OCI-LY7 (cell line): ENCODE measurements at regions not wholly inside any gene's neighbourhood (a gene's known extent, or its start where the extent isn't known, plus 50 kb on each side); places are given as distances from the start of the nearest gene placed in this dataset.

ENCODE experiments used
- BruUV-seq: library from RNA; stranded (reverse); fragments of 400-500 nt; replicated peaks from 2 replicates; lab custom pipeline; 2021; lab: Mats Ljungman, UMichigan
- CTCF ChIA-PET: fragments of 300-600 bp; sonication (Branson Sonifier 250); formaldehyde crosslinking; loops from one replicate; lab custom pipeline; 2022; ENCODE audit warnings: antibody characterized with exemption; ENCODE audit not compliant: unreplicated experiment; lab: Charles Lee
- POLR2A ChIA-PET: fragments of 300-600 bp; sonication (Branson Sonifier 250); formaldehyde crosslinking; loops from one replicate; lab custom pipeline; 2022; ENCODE audit warnings: antibody characterized with exemption; lab: Charles Lee
- DNase-seq: peaks from one replicate; pipeline ENCODE4 v3.0.0-alpha.2; 2015; ENCODE audit warnings: low spot score
- H2AFZ ChIP-seq: fragments of 200-600 bp; sonication (generic), shearing (Covaris generic); 2 replicates; pipeline ENCODE4 v1.6.1; 2014; ENCODE audit warnings: mild to moderate bottlenecking, antibody characterized with exemption, low read length, moderate library complexity
- H3K27ac ChIP-seq: fragments of 200-600 bp; sonication (generic); 2 replicates; pipeline ENCODE4 v1.5.1; 2014; ENCODE audit warnings: mixed run types, low read depth, mild to moderate bottlenecking, moderate library complexity, low read length, inconsistent platforms; ENCODE audit not compliant: poor library complexity, severe bottlenecking
- H3K36me3 ChIP-seq: fragments of 200-600 bp; sonication (generic); 2 replicates; pipeline ENCODE4 v1.6.1; 2014; ENCODE audit warnings: mild to moderate bottlenecking, antibody characterized with exemption, low read length, moderate library complexity, mixed read lengths; ENCODE audit not compliant: insufficient read depth
- H3K4me1 ChIP-seq: fragments of 200-600 bp; sonication (generic); 2 replicates; pipeline ENCODE4 v1.5.1; 2014; ENCODE audit warnings: mild to moderate bottlenecking, low read length; ENCODE audit not compliant: insufficient read depth, poor library complexity, severe bottlenecking
- H3K4me2 ChIP-seq: fragments of 200-600 bp; sonication (generic); 2 replicates; pipeline ENCODE4 v1.6.1; 2014; ENCODE audit warnings: mild to moderate bottlenecking, low read length
- H3K4me3 ChIP-seq: fragments of 200-600 bp; sonication (generic); 2 replicates; pipeline ENCODE4 v1.5.1; 2014; ENCODE audit warnings: mild to moderate bottlenecking, low read depth, low read length; ENCODE audit not compliant: poor library complexity, severe bottlenecking
- H3K79me2 ChIP-seq: fragments of 200-600 bp; sonication (generic); 2 replicates; pipeline ENCODE4 v1.6.1; 2016; ENCODE audit warnings: low read depth, mild to moderate bottlenecking, low read length, moderate library complexity, mixed read lengths; ENCODE audit not compliant: insufficient read depth
- H3K9me2 ChIP-seq: fragments of 200-600 bp; sonication (generic); 2 replicates; pipeline ENCODE4 v1.6.1; 2016; ENCODE audit warnings: mild to moderate bottlenecking, low read length, mixed read lengths; ENCODE audit not compliant: insufficient read depth
- H3K9me3 ChIP-seq: fragments of 200-600 bp; sonication (generic); 2 replicates; pipeline ENCODE4 v1.6.1; 2014; ENCODE audit warnings: mild to moderate bottlenecking, mixed run types, low read length, mixed read lengths
- H4K20me1 ChIP-seq: fragments of 200-600 bp; sonication (generic); 2 replicates; pipeline ENCODE4 v1.6.1; 2014; ENCODE audit warnings: mild to moderate bottlenecking, antibody characterized with exemption, low read length, moderate library complexity, mixed read lengths; ENCODE audit not compliant: insufficient read depth
- CTCF ChIP-seq: fragments of 200-600 bp; sonication (generic); conservative IDR thresholded peaks from 2 replicates; pipeline ENCODE4 v1.5.1; 2014; ENCODE audit warnings: mild to moderate bottlenecking, antibody characterized with exemption, low read length, moderate library complexity, mixed read lengths
- EZH2phosphoT487 ChIP-seq: fragments of 200-600 bp; sonication (generic); IDR thresholded peaks from 2 replicates; pipeline ENCODE4 v1.6.1; 2018; ENCODE audit warnings: low read depth, borderline replicate concordance, mild to moderate bottlenecking, mixed run types, antibody characterized with exemption, low read length, moderate library complexity, mixed read lengths
- intact Hi-C: fragments of 100-400 bp; cut with micrococcal nuclease; formaldehyde crosslinking; loops from one replicate; pipeline ENCODE4 v1.10.0; 2022; ENCODE audit not compliant: unreplicated experiment

GRCh38 chr2:153077311-153077710 is 358.9 kb downstream of the ARL6IP6 start:
- no peak for DNase-seq
- POLR2A ChIA-PET, result no interaction called here
- no peak for TF ChIP-seq EZH2phosphoT487
- TF ChIP-seq CTCF, result no peak
- Histone ChIP-seq H3K9me3 (no peaks in the 10 kb centered on the region), H3K36me3 (no peaks in the 10 kb centered on the region), H3K4me1 (no peaks in the 10 kb centered on the region), H3K79me2 (no peaks in the 10 kb centered on the region), H3K4me3 (no peak overlapping the region), H3K4me2 (no peak overlapping the region), H2AFZ (no peak overlapping the region), H4K20me1 (no peaks in the 10 kb centered on the region), H3K27ac (no peak overlapping the region), H3K9me2 (no peaks in the 10 kb centered on the region)
- CTCF ChIA-PET, result no interaction called here
- no TSS peak for BruUV-seq
- intact Hi-C loops, result no loop called here

GRCh38 chr2:153074207-153074606 is 355.8 kb downstream of the ARL6IP6 start:
- Histone ChIP-seq H3K36me3 (no peaks in the 10 kb centered on the region), H3K4me3 (no peak overlapping the region), H3K9me3 (no peaks in the 10 kb centered on the region), H3K27ac (no peak overlapping the region), H4K20me1 (no peaks in the 10 kb centered on the region), H3K9me2 (no peaks in the 10 kb centered on the region), H3K4me1 (no peaks in the 10 kb centered on the region), H2AFZ (no peak overlapping the region), H3K4me2 (no peak overlapping the region), H3K79me2 (no peaks in the 10 kb centered on the region)
- BruUV-seq, result no TSS peak
- no peak for DNase-seq
- ChIA-PET POLR2A (no interaction called here), CTCF (no interaction called here)
- intact Hi-C loops, result no loop called here
- TF ChIP-seq EZH2phosphoT487, result no peak
- TF ChIP-seq CTCF, result no peak

- no TSS peak for BruUV-seq
- H3K9me2 ChIP-seq, result no peaks in the 10 kb centered on the region
- H3K27ac ChIP-seq, result no peak overlapping the region
- TF ChIP-seq EZH2phosphoT487 (no peak), CTCF (no peak)
- no peaks in the 10 kb centered on the region for H3K9me3 ChIP-seq
- H3K36me3 ChIP-seq, result no peaks in the 10 kb centered on the region
- CTCF ChIA-PET, result no interaction called here
- no peak for DNase-seq
- no peaks in the 10 kb centered on the region for H3K79me2 ChIP-seq
- H2AFZ ChIP-seq, result no peak overlapping the region
- intact Hi-C loops, result no loop called here
- H4K20me1 ChIP-seq, result no peaks in the 10 kb centered on the region
- POLR2A ChIA-PET, result interaction anchor here (0.6 kb wide), 1 partner anchor 10 kb away, joined by 4 read pairs; no protein-coding TSS in a partner anchor
- no peak overlapping the region for H3K4me3 ChIP-seq
- H3K4me1 ChIP-seq, result no peaks in the 10 kb centered on the region
- H3K4me2 ChIP-seq, result no peak overlapping the region
Observed at GRCh38 chr2:153072813-153073212, 354.4 kb downstream of the ARL6IP6 start.
